PC-3 (cell line): ENCODE measurements at regions not wholly inside any gene's neighbourhood (a gene's known extent, or its start where the extent isn't known, plus 50 kb on each side); places are given as distances from the start of the nearest gene placed in this dataset.

Source experiments
- EZH2 ChIP-seq: fragments of 300-600 bp; sonication (generic); IDR thresholded peaks from one replicate; pipeline ENCODE4 v1.6.1; 2017; ENCODE audit warnings: antibody characterized with exemption, mild to moderate bottlenecking, low read length; ENCODE audit not compliant: unreplicated experiment
- EZH2phosphoT487 ChIP-seq: fragments of 300-600 bp; sonication (generic); IDR thresholded peaks from 2 replicates; pipeline ENCODE4 v1.6.1; 2018; ENCODE audit warnings: mild to moderate bottlenecking, antibody characterized with exemption, low read length, borderline replicate concordance
- TF ChIP-seq, protein P1 (sequence below): fragments of 300-600 bp; sonication (generic); conservative IDR thresholded peaks from 2 replicates; pipeline ENCODE4 v1.5.1; 2017; ENCODE audit warnings: antibody characterized with exemption, low read depth, mild to moderate bottlenecking, low read length

- TF ChIP-seq, protein P1, sequence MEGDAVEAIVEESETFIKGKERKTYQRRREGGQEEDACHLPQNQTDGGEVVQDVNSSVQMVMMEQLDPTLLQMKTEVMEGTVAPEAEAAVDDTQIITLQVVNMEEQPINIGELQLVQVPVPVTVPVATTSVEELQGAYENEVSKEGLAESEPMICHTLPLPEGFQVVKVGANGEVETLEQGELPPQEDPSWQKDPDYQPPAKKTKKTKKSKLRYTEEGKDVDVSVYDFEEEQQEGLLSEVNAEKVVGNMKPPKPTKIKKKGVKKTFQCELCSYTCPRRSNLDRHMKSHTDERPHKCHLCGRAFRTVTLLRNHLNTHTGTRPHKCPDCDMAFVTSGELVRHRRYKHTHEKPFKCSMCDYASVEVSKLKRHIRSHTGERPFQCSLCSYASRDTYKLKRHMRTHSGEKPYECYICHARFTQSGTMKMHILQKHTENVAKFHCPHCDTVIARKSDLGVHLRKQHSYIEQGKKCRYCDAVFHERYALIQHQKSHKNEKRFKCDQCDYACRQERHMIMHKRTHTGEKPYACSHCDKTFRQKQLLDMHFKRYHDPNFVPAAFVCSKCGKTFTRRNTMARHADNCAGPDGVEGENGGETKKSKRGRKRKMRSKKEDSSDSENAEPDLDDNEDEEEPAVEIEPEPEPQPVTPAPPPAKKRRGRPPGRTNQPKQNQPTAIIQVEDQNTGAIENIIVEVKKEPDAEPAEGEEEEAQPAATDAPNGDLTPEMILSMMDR: no peak
- no peak for TF ChIP-seq EZH2
- TF ChIP-seq EZH2phosphoT487: no peak
These were observed 69.8 kb upstream of the DTNA start for GRCh38 chr18:34640276-34640675.
